DND-41 (cell line): ENCODE measurements at regions not wholly inside any gene's neighbourhood (a gene's known extent, or its start where the extent isn't known, plus 50 kb on each side); places are given as distances from the start of the nearest gene placed in this dataset.

ENCODE experiments used
- CTCF ChIP-seq: IDR thresholded peaks from 2 replicates; pipeline ENCODE4 v1.5.1; 2012; ENCODE audit warnings: borderline replicate concordance, low read length, moderate library complexity, mild to moderate bottlenecking; ENCODE audit not compliant: poor library complexity, severe bottlenecking; ENCODE audit errors: extremely low read depth
- EZH2 ChIP-seq: IDR thresholded peaks from 3 replicates; pipeline ENCODE4 v1.6.1; 2012; ENCODE audit warnings: borderline replicate concordance, low read depth, mild to moderate bottlenecking, moderate library complexity, low read length, inconsistent platforms; ENCODE audit not compliant: severe bottlenecking

DNA sequence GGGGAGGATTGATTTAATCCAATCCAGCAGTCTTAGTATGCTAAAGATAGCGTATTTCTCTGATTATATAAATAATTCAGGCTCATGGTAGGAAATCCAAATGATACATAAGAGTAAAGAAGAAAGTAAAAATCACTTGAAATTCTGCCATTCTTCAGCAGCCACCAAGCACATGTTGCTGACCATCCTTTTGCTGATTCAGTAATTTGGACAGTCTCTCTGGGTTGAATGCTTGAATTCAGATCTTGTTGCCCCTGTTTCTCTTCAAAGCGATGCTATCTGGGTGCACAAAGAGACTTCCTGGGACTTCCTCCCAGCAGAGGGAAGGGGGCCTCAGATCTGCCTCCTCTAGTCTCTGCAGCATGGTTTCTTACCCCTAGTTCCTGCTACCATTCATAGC, 609.1 kb downstream of the UTRN start:
- no peak for TF ChIP-seq CTCF
- no peak for TF ChIP-seq EZH2
